Liver (tissue), 8 donors: ENCODE measurements at regions not wholly inside any gene's neighbourhood (a gene's known extent, or its start where the extent isn't known, plus 50 kb on each side); places are given as distances from the start of the nearest gene placed in this dataset.

ENCODE experiments used
- DNase-seq: peaks from one replicate; pipeline ENCODE4 v3.0.0-alpha.2; 2017; ENCODE audit warnings: low spot score
- H3K27ac ChIP-seq, 2 donors: one replicate each; pipeline ENCODE4 v1.7.0; 2013; ENCODE audit warnings: inconsistent platforms in 2 of 2, low read length in 2 of 2, control low read depth in 1 of 2, low read depth in 1 of 2, mild to moderate bottlenecking in 1 of 2
- H3K27me3 ChIP-seq, 4 donors: one replicate each; pipeline versions ENCODE4 v1.6.1 to v1.7.0; 2013; ENCODE audit warnings: low read length in 3 of 4, inconsistent platforms in 1 of 4, mild to moderate bottlenecking in 1 of 4, moderate library complexity in 1 of 4; ENCODE audit not compliant: control insufficient read depth in 4 of 4, insufficient read depth in 4 of 4
- H3K36me3 ChIP-seq, 4 donors: one replicate each; pipeline versions ENCODE4 v1.6.1 to v1.7.0; 2013; ENCODE audit warnings: low read length in 3 of 4, mild to moderate bottlenecking in 3 of 4, low read depth in 1 of 4, moderate library complexity in 1 of 4; ENCODE audit not compliant: control insufficient read depth in 4 of 4, insufficient read depth in 3 of 4
- H3K4me1 ChIP-seq, 4 donors: one replicate each; pipeline versions ENCODE4 v1.6.1 to v1.7.0; 2013; ENCODE audit warnings: low read length in 3 of 4, mild to moderate bottlenecking in 3 of 4, moderate library complexity in 1 of 4; ENCODE audit not compliant: control insufficient read depth in 4 of 4, insufficient read depth in 4 of 4
- H3K4me3 ChIP-seq, 3 donors: one replicate each; pipeline versions ENCODE4 v1.6.1 to v1.7.0; 2013; ENCODE audit warnings: low read length in 3 of 3, control low read depth in 1 of 3, low read depth in 1 of 3, mild to moderate bottlenecking in 1 of 3
- H3K9ac ChIP-seq, 2 donors: one replicate each; pipeline ENCODE4 v1.7.0; 2013; ENCODE audit warnings: low read length in 2 of 2, mild to moderate bottlenecking in 2 of 2, moderate library complexity in 2 of 2, control low read depth in 1 of 2, low read depth in 1 of 2
- H3K9me3 ChIP-seq, 4 donors: one replicate each; pipeline versions ENCODE4 v1.6.1 to v1.7.0; 2013; ENCODE audit warnings: low read length in 3 of 4; ENCODE audit not compliant: control insufficient read depth in 4 of 4
- EGR1 ChIP-seq, 2 donors: IDR thresholded peaks; 2 replicates each; pipeline ENCODE4 v1.6.1; 2016 to 2018; ENCODE audit warnings: antibody characterized with exemption in 2 of 2, low read depth in 2 of 2
- FOXA1 ChIP-seq: IDR thresholded peaks from 2 replicates; pipeline ENCODE4 v1.6.1; 2016; ENCODE audit warnings: antibody characterized with exemption
- FOXA2 ChIP-seq: IDR thresholded peaks from 2 replicates; pipeline ENCODE4 v1.6.1; 2016; ENCODE audit warnings: antibody characterized with exemption
- GABPA ChIP-seq, 2 donors: IDR thresholded peaks in 1 of 2; conservative IDR thresholded peaks in 1 of 2; 2 replicates each; pipeline ENCODE4 v1.6.1; 2016; ENCODE audit warnings: antibody characterized with exemption in 2 of 2, mild to moderate bottlenecking in 1 of 2, moderate library complexity in 1 of 2
- HNF4A ChIP-seq, 2 donors: conservative IDR thresholded peaks; 2 replicates each; pipeline ENCODE4 v1.6.1; 2016; ENCODE audit warnings: antibody characterized with exemption in 2 of 2, mild to moderate bottlenecking in 2 of 2
- HNF4G ChIP-seq: IDR thresholded peaks from 2 replicates; pipeline ENCODE4 v1.6.1; 2016; ENCODE audit warnings: antibody characterized with exemption
- JUND ChIP-seq, 2 donors: IDR thresholded peaks; 2 replicates each; pipeline ENCODE4 v1.6.1; 2016; ENCODE audit warnings: antibody characterized with exemption in 2 of 2
- NR2F2 ChIP-seq: IDR thresholded peaks from 2 replicates; pipeline ENCODE4 v1.6.1; 2016; ENCODE audit warnings: antibody characterized with exemption
- RAD21 ChIP-seq, 2 donors: IDR thresholded peaks; 2 replicates each; pipeline ENCODE4 v1.6.1; 2016; ENCODE audit warnings: antibody characterized with exemption in 2 of 2, mild to moderate bottlenecking in 2 of 2
- RXRA ChIP-seq, 2 donors: IDR thresholded peaks; 2 replicates each; pipeline ENCODE4 v1.6.1; 2017 to 2018; ENCODE audit warnings: antibody characterized with exemption in 2 of 2, mild to moderate bottlenecking in 1 of 2
- SP1 ChIP-seq: IDR thresholded peaks from 2 replicates; pipeline ENCODE4 v1.6.1; 2018; ENCODE audit warnings: antibody characterized with exemption, mild to moderate bottlenecking
- TAF1 ChIP-seq: conservative IDR thresholded peaks from 2 replicates; pipeline ENCODE4 v1.6.1; 2016; ENCODE audit warnings: antibody characterized with exemption, mild to moderate bottlenecking
- YY1 ChIP-seq: IDR thresholded peaks from 2 replicates; pipeline ENCODE4 v1.6.1; 2016; ENCODE audit warnings: antibody characterized with exemption, mild to moderate bottlenecking
- WGBS: extraction: QIAGEN DNeasy Blood & Tissue Kit; methylation state at CpG from one replicate; pipeline ENCODE4 v1.1.7; 2013; 5-methylcytosine and 5-hydroxymethylcytosine counted together
- TF ChIP-seq, protein P1 (sequence below): fragments of 150-350 bp; IDR thresholded peaks from 2 replicates; pipeline ENCODE4 v1.5.1; 2017; ENCODE audit warnings: improper control_type of control experiment, low read depth, low read length; ENCODE audit not compliant: missing input control
- TF ChIP-seq, protein P2 (sequence below): IDR thresholded peaks from 2 replicates; pipeline ENCODE4 v1.6.1; 2016; ENCODE audit warnings: antibody characterized with exemption
- TF ChIP-seq, protein P3 (sequence below): IDR thresholded peaks from 2 replicates; pipeline ENCODE4 v1.6.1; 2016; ENCODE audit warnings: antibody characterized with exemption
- TF ChIP-seq, protein P4 (sequence below): IDR thresholded peaks from 2 replicates; pipeline ENCODE4 v1.6.1; 2016; ENCODE audit warnings: antibody characterized with exemption
- donor health status: healthy.
- donor health status: healthy.
- donor health status: healthy.
- donor health status: healthy.
- donor health status: healthy.

DNA sequence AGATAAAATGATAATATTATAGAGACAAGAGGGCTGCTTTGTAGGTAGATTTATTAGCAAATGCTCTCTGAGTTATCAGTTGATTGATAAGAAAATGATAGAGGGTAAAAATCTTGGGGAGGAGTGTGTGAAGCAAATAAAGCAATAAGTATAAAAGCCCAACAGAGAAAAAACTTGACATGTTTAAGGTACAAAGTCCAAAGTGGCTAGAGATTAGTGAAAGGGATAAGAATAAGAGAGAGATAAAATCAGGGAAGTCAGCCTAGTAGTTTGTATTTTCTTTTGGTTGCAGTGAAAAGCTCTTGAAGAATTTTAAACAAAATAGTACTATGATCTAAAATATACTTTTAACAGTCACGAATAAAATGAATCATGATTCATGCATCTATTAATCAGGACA, 246.2 kb upstream of the LRIG3 start:
- no peaks in the 10 kb centered on the region for H3K9me3 ChIP-seq
- no peaks in the 10 kb centered on the region for H3K27me3 ChIP-seq
- H3K4me3 ChIP-seq = no peak overlapping the region
- TF ChIP-seq HNF4A (conservative IDR thresholded peaks at IDR 0.05) = peak; percentile 31 to 40
- no peak for TF ChIP-seq EGR1 (IDR thresholded peaks at IDR 0.05; ENCODE audit: low read depth in 2 of 2)
- no peaks in the 10 kb centered on the region for H3K4me1 ChIP-seq
- WGBS = 25% methylated on average over 1 of the region's 1 CpG
- DNase-seq = no peak
- H3K27ac ChIP-seq = no peak overlapping the region
- H3K9ac ChIP-seq = no peak overlapping the region
- H3K36me3 ChIP-seq = no peaks in the 10 kb centered on the region

DNA sequence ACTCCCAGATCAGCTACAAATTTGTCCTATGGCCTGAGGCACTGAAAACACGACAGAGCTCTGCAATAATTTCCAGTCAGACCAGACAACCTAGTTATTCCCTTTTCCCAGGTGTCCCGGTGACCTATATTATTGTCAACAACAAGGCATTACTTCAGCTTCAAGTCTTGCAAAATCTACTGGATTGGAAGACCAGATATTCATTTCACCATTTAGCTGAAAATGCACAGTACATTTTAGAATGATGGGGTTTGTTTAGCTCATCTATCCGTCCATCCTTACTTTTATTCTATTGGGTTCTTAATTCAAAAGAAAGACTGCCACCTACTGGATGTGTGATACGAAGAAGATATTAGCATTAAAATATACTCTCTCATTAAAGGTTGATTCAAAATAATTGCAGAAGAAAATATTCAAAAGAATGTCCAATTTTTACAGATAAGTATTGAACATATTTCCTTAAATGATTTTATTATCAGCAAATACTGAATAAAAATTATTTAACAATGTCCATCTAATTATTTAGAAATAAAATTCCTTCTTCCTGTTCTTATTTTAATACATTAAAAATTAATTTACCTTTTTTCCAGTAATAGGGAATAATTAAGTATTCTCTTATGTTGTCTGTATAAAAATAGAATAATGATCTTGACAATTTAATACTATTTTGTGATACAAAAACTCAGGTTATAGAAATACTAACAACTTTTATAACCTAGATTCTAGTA, 244.9 kb upstream of the LRIG3 start:
- Histone ChIP-seq H3K4me3 (no peak overlapping the region), H3K9ac (no peak overlapping the region), H3K36me3 (no peaks in the 10 kb centered on the region), H3K9me3 (no peaks in the 10 kb centered on the region), H3K27ac (no peak overlapping the region), H3K27me3 (no peaks in the 10 kb centered on the region), H3K4me1 (no peaks in the 10 kb centered on the region)
- TF ChIP-seq RAD21 (IDR thresholded peaks at IDR 0.05) = peak; percentile 63
- no peak for TF ChIP-seq SP1
- TF ChIP-seq, protein P1, sequence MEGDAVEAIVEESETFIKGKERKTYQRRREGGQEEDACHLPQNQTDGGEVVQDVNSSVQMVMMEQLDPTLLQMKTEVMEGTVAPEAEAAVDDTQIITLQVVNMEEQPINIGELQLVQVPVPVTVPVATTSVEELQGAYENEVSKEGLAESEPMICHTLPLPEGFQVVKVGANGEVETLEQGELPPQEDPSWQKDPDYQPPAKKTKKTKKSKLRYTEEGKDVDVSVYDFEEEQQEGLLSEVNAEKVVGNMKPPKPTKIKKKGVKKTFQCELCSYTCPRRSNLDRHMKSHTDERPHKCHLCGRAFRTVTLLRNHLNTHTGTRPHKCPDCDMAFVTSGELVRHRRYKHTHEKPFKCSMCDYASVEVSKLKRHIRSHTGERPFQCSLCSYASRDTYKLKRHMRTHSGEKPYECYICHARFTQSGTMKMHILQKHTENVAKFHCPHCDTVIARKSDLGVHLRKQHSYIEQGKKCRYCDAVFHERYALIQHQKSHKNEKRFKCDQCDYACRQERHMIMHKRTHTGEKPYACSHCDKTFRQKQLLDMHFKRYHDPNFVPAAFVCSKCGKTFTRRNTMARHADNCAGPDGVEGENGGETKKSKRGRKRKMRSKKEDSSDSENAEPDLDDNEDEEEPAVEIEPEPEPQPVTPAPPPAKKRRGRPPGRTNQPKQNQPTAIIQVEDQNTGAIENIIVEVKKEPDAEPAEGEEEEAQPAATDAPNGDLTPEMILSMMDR = peak; percentile 33
- WGBS = 35% methylated on average over 4 of the region's 4 CpGs
- no peak for DNase-seq

DNA sequence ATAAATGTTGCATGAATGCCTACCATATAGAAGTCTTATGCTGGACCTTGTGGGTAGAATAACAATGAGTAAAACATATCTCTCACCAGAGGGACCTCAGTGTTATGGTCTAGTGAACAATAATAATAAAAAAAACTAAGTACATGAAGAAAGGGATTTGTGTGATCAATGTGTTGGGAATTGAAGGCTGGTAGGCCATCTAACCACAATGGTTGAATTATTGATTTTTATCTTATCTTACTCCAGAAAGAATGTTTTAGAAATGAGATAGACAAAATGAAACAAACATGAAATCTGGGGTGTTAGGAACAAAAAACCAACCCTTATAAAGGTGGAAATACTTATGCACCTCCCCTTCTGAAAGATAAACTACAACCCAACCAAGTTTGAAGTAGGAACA, 243.9 kb upstream of the LRIG3 start:
- no peaks in the 10 kb centered on the region for H3K9me3 ChIP-seq
- no peak for DNase-seq
- H3K27ac ChIP-seq = no peak overlapping the region
- H3K9ac ChIP-seq = no peak overlapping the region
- H3K4me3 ChIP-seq = no peak overlapping the region
- H3K36me3 ChIP-seq = no peaks in the 10 kb centered on the region
- TF ChIP-seq, protein P2, sequence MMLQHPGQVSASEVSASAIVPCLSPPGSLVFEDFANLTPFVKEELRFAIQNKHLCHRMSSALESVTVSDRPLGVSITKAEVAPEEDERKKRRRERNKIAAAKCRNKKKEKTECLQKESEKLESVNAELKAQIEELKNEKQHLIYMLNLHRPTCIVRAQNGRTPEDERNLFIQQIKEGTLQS = no peak
- no peak for TF ChIP-seq RAD21 (IDR thresholded peaks at IDR 0.05)
- H3K27me3 ChIP-seq = no peaks in the 10 kb centered on the region
- no peaks in the 10 kb centered on the region for H3K4me1 ChIP-seq

DNA sequence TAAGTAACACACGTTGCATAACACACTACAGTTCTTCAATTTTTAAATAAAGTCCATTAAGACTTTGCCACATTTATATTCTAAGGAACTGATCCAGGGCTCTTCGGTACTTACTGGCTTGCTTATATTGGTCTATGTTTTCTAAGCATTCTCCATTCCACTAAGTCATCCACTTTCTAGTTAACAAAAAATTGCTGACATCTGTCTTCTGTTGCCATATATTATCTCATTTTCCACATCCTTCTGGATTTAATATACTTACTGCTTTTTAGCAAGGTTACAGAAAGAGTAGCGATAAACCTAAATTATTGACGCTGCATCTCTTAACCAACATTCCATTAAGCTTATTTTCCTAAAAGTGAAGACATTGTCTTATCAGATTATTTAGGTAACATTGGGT, 238.4 kb upstream of the LRIG3 start:
- H3K9ac ChIP-seq = no peak overlapping the region
- TF ChIP-seq TAF1 (no peak), HNF4G (no peak), NR2F2 (no peak), RAD21 (IDR thresholded peaks at IDR 0.05) (no peak), YY1 (no peak), RXRA (IDR thresholded peaks at IDR 0.05) (no peak), FOXA2 (no peak), GABPA (IDR thresholded peaks at IDR 0.05 in 1 of 2, conservative IDR thresholded peaks at IDR 0.05 in 1 of 2) (no peak), EGR1 (IDR thresholded peaks at IDR 0.05; ENCODE audit: low read depth in 2 of 2) (no peak), FOXA1 (no peak), SP1 (no peak), JUND (IDR thresholded peaks at IDR 0.05) (no peak), HNF4A (conservative IDR thresholded peaks at IDR 0.05) (no peak)
- TF ChIP-seq, protein P1 = no peak
- TF ChIP-seq, protein P3, sequence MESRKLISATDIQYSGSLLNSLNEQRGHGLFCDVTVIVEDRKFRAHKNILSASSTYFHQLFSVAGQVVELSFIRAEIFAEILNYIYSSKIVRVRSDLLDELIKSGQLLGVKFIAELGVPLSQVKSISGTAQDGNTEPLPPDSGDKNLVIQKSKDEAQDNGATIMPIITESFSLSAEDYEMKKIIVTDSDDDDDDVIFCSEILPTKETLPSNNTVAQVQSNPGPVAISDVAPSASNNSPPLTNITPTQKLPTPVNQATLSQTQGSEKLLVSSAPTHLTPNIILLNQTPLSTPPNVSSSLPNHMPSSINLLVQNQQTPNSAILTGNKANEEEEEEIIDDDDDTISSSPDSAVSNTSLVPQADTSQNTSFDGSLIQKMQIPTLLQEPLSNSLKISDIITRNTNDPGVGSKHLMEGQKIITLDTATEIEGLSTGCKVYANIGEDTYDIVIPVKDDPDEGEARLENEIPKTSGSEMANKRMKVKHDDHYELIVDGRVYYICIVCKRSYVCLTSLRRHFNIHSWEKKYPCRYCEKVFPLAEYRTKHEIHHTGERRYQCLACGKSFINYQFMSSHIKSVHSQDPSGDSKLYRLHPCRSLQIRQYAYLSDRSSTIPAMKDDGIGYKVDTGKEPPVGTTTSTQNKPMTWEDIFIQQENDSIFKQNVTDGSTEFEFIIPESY = no peak
- TF ChIP-seq, protein P4, sequence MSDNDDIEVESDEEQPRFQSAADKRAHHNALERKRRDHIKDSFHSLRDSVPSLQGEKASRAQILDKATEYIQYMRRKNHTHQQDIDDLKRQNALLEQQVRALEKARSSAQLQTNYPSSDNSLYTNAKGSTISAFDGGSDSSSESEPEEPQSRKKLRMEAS = no peak

More for the DNA sequence above, 238.4 kb upstream of the LRIG3 start:
- Histone ChIP-seq H3K27ac (no peak overlapping the region), H3K4me1 (no peaks in the 10 kb centered on the region), H3K4me3 (no peak overlapping the region), H3K36me3 (no peaks in the 10 kb centered on the region), H3K27me3 (no peaks in the 10 kb centered on the region), H3K9me3 (peaks cover 2 to 7% (median 4%) of the 10 kb centered on the region in 4 donors)
- no peak for DNase-seq
- WGBS = 89% methylated on average over 4 of the region's 4 CpGs
